GM12878 (cell line): ENCODE measurements at regions not wholly inside any gene's neighbourhood (a gene's known extent, or its start where the extent isn't known, plus 50 kb on each side); places are given as distances from the start of the nearest gene placed in this dataset.

Experiments used
- ATAC-seq: fragments of 200-7000 bp; cut with Tn5 transposase; 3 replicates; pipeline ENCODE4 v1.9.1; 2020; ENCODE audit warnings: mild to moderate bottlenecking, moderate library complexity
- BruUV-seq: library from RNA; stranded (reverse); fragments of 400-500 nt; replicated peaks from 2 replicates; lab custom pipeline; 2021; lab: Mats Ljungman, UMichigan
- CTCF ChIA-PET: fragments of 300-600 bp; sonication (Branson Sonifier 250); formaldehyde crosslinking; extraction: SDS; loops from one replicate; lab custom pipeline; 2021; ENCODE audit warnings: inconsistent platforms; lab: Yijun Ruan, JAX
- POLR2A ChIA-PET: fragments of 350-600 bp; formaldehyde crosslinking; extraction: SDS; loops from one replicate; lab custom pipeline; 2021; ENCODE audit warnings: inconsistent platforms; lab: Charles Lee
- RAD21 ChIA-PET: fragments of 300-600 bp; sonication (Branson Sonifier 250); formaldehyde crosslinking; loops from one replicate; lab custom pipeline; 2023; ENCODE audit warnings: antibody characterized with exemption; ENCODE audit not compliant: unreplicated experiment; lab: Charles Lee
- SMC1A ChIA-PET: fragments of 300-600 bp; sonication (Branson Sonifier 250); formaldehyde crosslinking; loops from one replicate; lab custom pipeline; 2023; ENCODE audit not compliant: unreplicated experiment, uncharacterized antibody; lab: Charles Lee
- DNase-seq: peaks from one replicate; pipeline ENCODE4 v3.0.0-alpha.2; 2011; ENCODE audit warnings: low read depth, low spot score
- FAIRE-seq: peaks from 3 replicates; lab custom pipeline; 2011; peaks lifted over from hg19 to GRCh38; lab: Jason Lieb, UNC
- H2AFZ ChIP-seq: 2 replicates; pipeline ENCODE4 v1.6.0; 2011; ENCODE audit warnings: low read depth, low read length, control low read depth; ENCODE audit not compliant: control insufficient read depth
- H3K27ac ChIP-seq: 2 replicates; pipeline ENCODE4 v1.5.1; 2011; ENCODE audit warnings: control low read depth; ENCODE audit not compliant: control insufficient read depth, insufficient read depth
- H3K27me3 ChIP-seq, 2 experiments: replicated peaks in 1 of 2; 2 replicates each; pipeline versions ENCODE4 v1.6.0 to v1.6.1; 2011; ENCODE audit warnings: low read length in 1 of 2; ENCODE audit not compliant: control insufficient read depth in 2 of 2, insufficient read depth in 2 of 2
- H3K36me3 ChIP-seq, 2 experiments: 2 replicates each; pipeline ENCODE4 v1.5.1; 2011; ENCODE audit warnings: low read length in 1 of 2; ENCODE audit not compliant: control insufficient read depth in 2 of 2, insufficient read depth in 2 of 2
- H3K4me1 ChIP-seq: 2 replicates; pipeline ENCODE4 v1.6.1; 2011; ENCODE audit warnings: mild to moderate bottlenecking, low read length, moderate library complexity, mixed read lengths; ENCODE audit not compliant: control insufficient read depth, insufficient read depth
- H3K4me2 ChIP-seq: 2 replicates; pipeline ENCODE4 v1.6.0; 2011; ENCODE audit warnings: control low read depth; ENCODE audit not compliant: control insufficient read depth, insufficient read depth
- H3K4me3 ChIP-seq: fragments of 200-600 bp; sonication (generic); 2 replicates; pipeline ENCODE4 v1.5.1; 2016
- H3K79me2 ChIP-seq: 2 replicates; pipeline ENCODE4 v1.6.0; 2011; ENCODE audit warnings: low read length; ENCODE audit not compliant: control insufficient read depth, insufficient read depth
- H3K9ac ChIP-seq: 2 replicates; pipeline ENCODE4 v1.8.0; 2011; ENCODE audit warnings: low read length, control low read depth, mixed read lengths; ENCODE audit not compliant: control insufficient read depth, insufficient read depth
- H3K9me3 ChIP-seq: replicated peaks from 3 replicates; pipeline ENCODE4 v1.5.1; 2011; ENCODE audit warnings: mild to moderate bottlenecking, low read length; ENCODE audit not compliant: control insufficient read depth, insufficient read depth
- H4K20me1 ChIP-seq: 2 replicates; pipeline ENCODE4 v1.6.0; 2011; ENCODE audit not compliant: control insufficient read depth, insufficient read depth
- CREM ChIP-seq: IDR thresholded peaks from 2 replicates; pipeline ENCODE4 v1.6.1; 2014; ENCODE audit warnings: antibody characterized with exemption, low read depth
- HDGF ChIP-seq: fragments of 450-650 bp; IDR thresholded peaks from 2 replicates; pipeline ENCODE4 v1.6.1; 2016; ENCODE audit warnings: antibody characterized with exemption
- IRF4 ChIP-seq: IDR thresholded peaks from 2 replicates; pipeline ENCODE4 v1.6.1; 2011; ENCODE audit warnings: low read depth, low read length
- MTA2 ChIP-seq: fragments of 450-650 bp; IDR thresholded peaks from 2 replicates; pipeline ENCODE4 v1.6.1; 2016; ENCODE audit warnings: low read depth, mild to moderate bottlenecking, moderate library complexity
- NR2C2 ChIP-seq: IDR thresholded peaks from 2 replicates; pipeline ENCODE4 v1.6.1; 2011; ENCODE audit warnings: borderline replicate concordance, low read depth; ENCODE audit not compliant: control insufficient read depth, insufficient read length
- POLR2AphosphoS2 ChIP-seq: IDR thresholded peaks from 2 replicates; pipeline ENCODE4 v1.6.1; 2011; ENCODE audit warnings: low read depth, mild to moderate bottlenecking, low read length, improper control_type of control experiment, moderate library complexity
- POLR2AphosphoS5 ChIP-seq: IDR thresholded peaks from 2 replicates; pipeline ENCODE4 v1.6.1; 2011; ENCODE audit warnings: mild to moderate bottlenecking, low read length, inconsistent platforms
- TCF12 ChIP-seq: IDR thresholded peaks from 2 replicates; pipeline ENCODE4 v1.6.1; 2011; ENCODE audit warnings: low read depth, mild to moderate bottlenecking, low read length
- YBX1 ChIP-seq: fragments of 450-650 bp; IDR thresholded peaks from 2 replicates; pipeline ENCODE4 v1.6.1; 2016; ENCODE audit warnings: antibody characterized with exemption
- YY1 ChIP-seq: IDR thresholded peaks from 2 replicates; pipeline ENCODE4 v1.6.1; 2011; ENCODE audit warnings: low read depth, mild to moderate bottlenecking, low read length
- ZBTB11 ChIP-seq: fragments of 450-650 bp; formaldehyde crosslinking; IDR thresholded peaks from 2 replicates; pipeline ENCODE4 v1.5.0; 2022; ENCODE audit warnings: mild to moderate bottlenecking, missing genetic modification characterization
- ZNF207 ChIP-seq: fragments of 450-650 bp; IDR thresholded peaks from 2 replicates; pipeline ENCODE4 v1.6.1; 2014; ENCODE audit warnings: antibody characterized with exemption, mild to moderate bottlenecking, borderline replicate concordance
- ZNF24 ChIP-seq: fragments of 450-650 bp; IDR thresholded peaks from 2 replicates; pipeline ENCODE4 v1.6.1; 2017; ENCODE audit warnings: antibody characterized with exemption, mild to moderate bottlenecking
- ZNF384 ChIP-seq: IDR thresholded peaks from 2 replicates; pipeline ENCODE4 v1.6.1; 2012; ENCODE audit warnings: low read depth, mild to moderate bottlenecking, low read length, improper control_type of control experiment, borderline replicate concordance
- WGBS: methylation state at CpG from one replicate; pipeline ENCODE4 v1.1.6; 2016; ENCODE audit warnings: low lambda C conversion rate; ENCODE audit not compliant: insufficient replicate concordance, insufficient coverage; ENCODE audit errors: missing lambda C conversion rate; 5-methylcytosine and 5-hydroxymethylcytosine counted together
- in situ Hi-C: fragments of 300-500 bp; cut with MboI; formaldehyde crosslinking; loops from 9 replicates; pipeline ENCODE4 v1.14.3; 2018; ENCODE audit warnings: mixed read lengths
- intact Hi-C: fragments of 100-400 bp; cut with micrococcal nuclease; formaldehyde crosslinking; loops from one replicate; pipeline ENCODE4 v1.14.2; 2022; ENCODE audit not compliant: unreplicated experiment

- in situ Hi-C loops, result no loop called here
- Histone ChIP-seq H3K4me3 (no peak overlapping the region), H3K27me3 (no peaks in the 10 kb centered on the region), H4K20me1 (no peaks in the 10 kb centered on the region), H3K9me3 (no peaks in the 10 kb centered on the region)
- DNase-seq (no peak), ATAC-seq (no peak), FAIRE-seq (no peak)
- BruUV-seq, result no TSS peak
- WGBS, result 10% methylated on average over 4 of the region's 4 CpGs
- POLR2A ChIA-PET, result no interaction called here
- TF ChIP-seq POLR2AphosphoS2 (no peak), NR2C2 (no peak), TCF12 (no peak), ZNF24 (no peak), YBX1 (no peak), HDGF (no peak), IRF4 (no peak), POLR2AphosphoS5 (no peak), ZBTB11 (CRISPR knock-in tag) (no peak), ZNF384 (no peak), YY1 (no peak), MTA2 (no peak), ZNF207 (no peak), CREM (no peak)
- TF ChIP-seq, all 136 proteins: peak for 0
- intact Hi-C loops, result no loop called here
- Histone ChIP-seq H3K4me2 (no peak overlapping the region), H3K27ac (no peak overlapping the region), H3K79me2 (no peaks in the 10 kb centered on the region), H3K4me1 (no peaks in the 10 kb centered on the region), H2AFZ (no peak overlapping the region), H3K36me3 (no peaks in the 10 kb centered on the region), H3K9ac (no peak overlapping the region)
- ChIA-PET CTCF (no interaction called here), SMC1A (no interaction called here), RAD21 (no interaction called here)
These were observed 587.5 kb downstream of the MAFB start for GRCh38 chr20:40101560-40101959.
